Gastroesophageal sphincter (tissue), 4 donors: ENCODE measurements at regions not wholly inside any gene's neighbourhood (a gene's known extent, or its start where the extent isn't known, plus 50 kb on each side); places are given as distances from the start of the nearest gene placed in this dataset.

ENCODE experiments used
- ATAC-seq: fragments of 150-250 bp; one replicate; pipeline ENCODE4 v1.9.1; 2016; ENCODE audit warnings: mild to moderate bottlenecking, moderate library complexity
- H3K27ac ChIP-seq, 4 donors: fragments of 200-600 bp; sonication (generic) in 3 of 4; 1 replicate in 3 of 4; 2 replicates in 1 of 4; pipeline ENCODE4 v1.5.1; 2016 to 2019
- H3K27me3 ChIP-seq: fragments of 200-600 bp; sonication (generic); one replicate; pipeline ENCODE4 v1.5.1; 2019
- H3K36me3 ChIP-seq, 2 donors: fragments of 200-600 bp; sonication (generic); one replicate each; pipeline ENCODE4 v1.5.1; 2019; ENCODE audit warnings: control low read depth in 1 of 2
- H3K4me1 ChIP-seq, 3 donors: fragments of 200-600 bp; sonication (generic); 1 replicate in 2 of 3; 2 replicates in 1 of 3; pipeline ENCODE4 v1.5.1; 2016 to 2019; ENCODE audit warnings: control low read depth in 2 of 3
- H3K4me3 ChIP-seq, 2 donors: fragments of 200-600 bp; sonication (generic); one replicate each; pipeline ENCODE4 v1.5.1; 2019; ENCODE audit warnings: mild to moderate bottlenecking in 1 of 2, moderate library complexity in 1 of 2
- H3K9me3 ChIP-seq, 3 donors: fragments of 200-600 bp; sonication (generic); one replicate each; pipeline ENCODE4 v1.5.1; 2017 to 2019; ENCODE audit warnings: control low read depth in 2 of 3
- EP300 ChIP-seq: sonication (generic); formaldehyde crosslinking; IDR thresholded peaks from one replicate; pipeline ENCODE4 v1.6.1; 2017; ENCODE audit warnings: antibody characterized with exemption, mild to moderate bottlenecking
- POLR2A ChIP-seq, 2 donors: fragments of 450-650 bp; IDR thresholded peaks; one replicate each; pipeline ENCODE4 v1.6.1; 2017; ENCODE audit warnings: antibody characterized with exemption in 2 of 2, mild to moderate bottlenecking in 2 of 2, moderate library complexity in 1 of 2
- POLR2AphosphoS5 ChIP-seq: sonication (generic); formaldehyde crosslinking; IDR thresholded peaks from one replicate; pipeline ENCODE4 v1.6.1; 2017; ENCODE audit warnings: antibody characterized with exemption
- WGBS, 2 donors: methylation state at CpG; one replicate each; pipeline ENCODE4 v1.1.5; 2018; ENCODE audit warnings: low coverage in 1 of 2; 5-methylcytosine and 5-hydroxymethylcytosine counted together
- TF ChIP-seq, protein P1 (sequence below), 4 experiments: fragments of 200-600 bp in 2 of 4; fragments of 450-650 bp in 2 of 4; sonication (generic) in 1 of 4; IDR thresholded peaks; one replicate each; pipeline ENCODE4 v1.5.1; 2017 to 2019; ENCODE audit warnings: antibody characterized with exemption in 4 of 4, mild to moderate bottlenecking in 2 of 4, moderate library complexity in 2 of 4

DNA sequence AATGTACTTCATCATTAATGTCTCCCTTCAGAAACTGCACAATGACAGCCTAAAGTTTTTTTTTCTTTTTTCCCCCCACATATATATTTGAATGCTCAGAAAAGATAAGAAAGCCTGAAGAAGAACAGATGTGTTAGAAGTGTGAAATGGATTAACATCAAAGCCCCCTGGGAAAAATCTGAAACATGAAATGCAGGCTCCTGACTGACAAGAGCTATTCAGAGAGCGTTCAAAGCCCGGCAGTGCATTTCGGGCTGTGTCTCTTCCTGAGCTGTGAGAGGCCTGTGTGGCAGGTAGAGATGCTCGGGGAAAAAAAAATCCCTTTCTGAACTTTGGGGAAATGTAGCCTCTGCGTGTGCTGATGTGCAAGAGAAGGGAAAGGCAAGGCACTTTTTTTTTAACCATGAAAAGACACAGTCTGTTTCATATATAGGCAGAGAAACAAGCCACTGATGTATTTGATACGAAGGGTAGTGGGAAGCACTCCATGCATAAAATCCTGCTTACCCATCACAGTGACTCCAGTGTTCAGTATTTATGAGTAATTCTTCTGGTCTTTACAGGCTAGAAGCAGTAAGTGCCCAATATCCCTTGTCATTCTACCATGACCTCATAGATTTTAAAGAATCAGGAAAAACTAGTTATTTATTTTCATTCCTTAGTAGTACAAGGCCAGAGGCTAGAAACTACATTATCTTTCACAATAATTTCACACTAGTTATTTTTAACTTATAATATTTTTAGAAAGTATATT, 1574.2 kb upstream of the PIK3C3 start:
- Histone ChIP-seq H3K27me3 (no peaks in the 10 kb centered on the region), H3K27ac (no peak overlapping the region), H3K4me1 (no peaks in the 10 kb centered on the region), H3K9me3 (no peaks in the 10 kb centered on the region), H3K36me3 (no peaks in the 10 kb centered on the region), H3K4me3 (no peak overlapping the region)
- TF ChIP-seq POLR2A (IDR thresholded peaks at IDR 0.05) = no peak
- TF ChIP-seq EP300 = no peak
- TF ChIP-seq, protein P1, sequence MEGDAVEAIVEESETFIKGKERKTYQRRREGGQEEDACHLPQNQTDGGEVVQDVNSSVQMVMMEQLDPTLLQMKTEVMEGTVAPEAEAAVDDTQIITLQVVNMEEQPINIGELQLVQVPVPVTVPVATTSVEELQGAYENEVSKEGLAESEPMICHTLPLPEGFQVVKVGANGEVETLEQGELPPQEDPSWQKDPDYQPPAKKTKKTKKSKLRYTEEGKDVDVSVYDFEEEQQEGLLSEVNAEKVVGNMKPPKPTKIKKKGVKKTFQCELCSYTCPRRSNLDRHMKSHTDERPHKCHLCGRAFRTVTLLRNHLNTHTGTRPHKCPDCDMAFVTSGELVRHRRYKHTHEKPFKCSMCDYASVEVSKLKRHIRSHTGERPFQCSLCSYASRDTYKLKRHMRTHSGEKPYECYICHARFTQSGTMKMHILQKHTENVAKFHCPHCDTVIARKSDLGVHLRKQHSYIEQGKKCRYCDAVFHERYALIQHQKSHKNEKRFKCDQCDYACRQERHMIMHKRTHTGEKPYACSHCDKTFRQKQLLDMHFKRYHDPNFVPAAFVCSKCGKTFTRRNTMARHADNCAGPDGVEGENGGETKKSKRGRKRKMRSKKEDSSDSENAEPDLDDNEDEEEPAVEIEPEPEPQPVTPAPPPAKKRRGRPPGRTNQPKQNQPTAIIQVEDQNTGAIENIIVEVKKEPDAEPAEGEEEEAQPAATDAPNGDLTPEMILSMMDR (IDR thresholded peaks at IDR 0.05) = no peak
- TF ChIP-seq POLR2AphosphoS5 = no peak
- WGBS, 2 donors = 78 to 83% methylated on average over 3 to 6 of the region's 6 CpGs
- no peak for ATAC-seq

DNA sequence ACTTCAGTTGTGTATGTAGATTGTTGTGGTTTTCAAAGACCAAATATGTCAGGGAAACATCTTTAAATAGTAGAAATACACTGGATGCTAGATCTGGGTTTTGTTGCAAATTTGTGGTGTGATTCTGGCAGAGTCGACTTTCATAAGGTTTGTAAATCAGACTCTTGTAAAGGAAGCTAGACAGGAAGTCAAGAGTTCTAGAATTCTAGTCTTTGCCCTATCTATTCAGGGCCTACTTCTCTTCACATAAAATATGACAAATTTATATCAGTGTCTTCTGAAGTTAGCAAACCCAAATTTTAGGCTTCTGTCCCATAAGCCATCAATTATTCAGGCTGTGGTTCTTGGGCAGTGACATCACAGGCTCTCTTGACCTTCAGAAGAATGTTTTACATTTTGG, 1579.2 kb upstream of the PIK3C3 start:
- Histone ChIP-seq H3K36me3 (no peaks in the 10 kb centered on the region), H3K27ac (no peak overlapping the region), H3K4me3 (no peak overlapping the region), H3K4me1 (no peaks in the 10 kb centered on the region), H3K27me3 (no peaks in the 10 kb centered on the region), H3K9me3 (no peaks in the 10 kb centered on the region)
- ATAC-seq = no peak
- no peak for TF ChIP-seq POLR2AphosphoS5
- TF ChIP-seq, protein P1 (IDR thresholded peaks at IDR 0.05) = no peak
- TF ChIP-seq POLR2A (IDR thresholded peaks at IDR 0.05) = no peak
- no peak for TF ChIP-seq EP300
- 14 to 75% methylated on average over 1 of the region's 1 CpG for WGBS, 2 donors

DNA sequence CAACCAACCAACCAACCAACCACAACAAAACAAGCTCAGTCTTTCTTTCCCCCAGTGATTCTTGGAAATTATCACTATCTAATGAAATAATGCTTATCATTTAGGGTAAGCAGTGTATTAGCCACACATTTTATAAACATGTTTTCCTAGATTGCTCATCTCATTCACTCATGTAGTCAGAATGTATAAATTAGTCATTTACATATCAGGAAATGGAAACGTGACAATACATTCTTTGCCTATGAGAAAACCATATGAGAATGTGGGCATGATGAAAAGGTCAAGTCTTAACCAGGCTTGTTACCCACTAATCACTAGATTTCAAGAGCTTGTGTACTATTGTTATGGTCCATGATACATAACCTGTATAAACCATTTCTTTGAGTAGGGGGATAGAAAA, 1583.4 kb upstream of the PIK3C3 start:
- H3K9me3 ChIP-seq = no peaks in the 10 kb centered on the region
- no peak overlapping the region for H3K27ac ChIP-seq
- whole genome bisulfite sequencing, 2 donors = 25 to 60% methylated on average over 1 of the region's 1 CpG
- H3K36me3 ChIP-seq = no peaks in the 10 kb centered on the region
- H3K27me3 ChIP-seq = no peaks in the 10 kb centered on the region
- TF ChIP-seq POLR2A (IDR thresholded peaks at IDR 0.05) (no peak), EP300 (no peak), POLR2AphosphoS5 (no peak)
- TF ChIP-seq, protein P1 (IDR thresholded peaks at IDR 0.05) = no peak
- no peak overlapping the region for H3K4me3 ChIP-seq
- ATAC-seq = no peak
- no peaks in the 10 kb centered on the region for H3K4me1 ChIP-seq

DNA sequence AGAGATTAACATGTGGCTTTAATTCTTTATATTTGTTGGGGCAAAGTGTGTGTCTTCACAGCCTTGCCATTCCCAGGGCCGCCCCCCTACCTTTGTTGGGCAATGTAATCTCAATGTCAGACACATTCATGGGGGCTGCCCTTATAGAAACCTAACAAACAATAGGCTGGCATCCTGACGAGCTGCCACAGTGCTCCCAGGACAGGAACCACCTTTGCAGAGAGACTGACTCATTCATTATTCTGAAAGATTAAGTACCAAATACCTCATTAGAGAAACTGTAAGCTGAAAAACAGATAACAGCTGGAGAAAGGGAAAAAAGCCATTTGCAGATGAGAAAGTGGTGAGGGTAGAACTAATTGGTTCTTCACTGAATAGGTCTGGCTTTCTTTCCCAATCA, 1587.5 kb upstream of the PIK3C3 start:
- Histone ChIP-seq H3K27me3 (no peaks in the 10 kb centered on the region), H3K36me3 (no peaks in the 10 kb centered on the region), H3K9me3 (no peaks in the 10 kb centered on the region), H3K4me1 (no peaks in the 10 kb centered on the region), H3K27ac (no peak overlapping the region), H3K4me3 (no peak overlapping the region)
- ATAC-seq = no peak
- WGBS, 2 donors = 56% methylated on average over 2 of the region's 2 CpGs; no CpG with 5 or more reads in 1 of the 2 donors
- TF ChIP-seq EP300 = no peak
- TF ChIP-seq, protein P1 (IDR thresholded peaks at IDR 0.05) = no peak
- TF ChIP-seq POLR2A (IDR thresholded peaks at IDR 0.05) = no peak
- TF ChIP-seq POLR2AphosphoS5 = no peak

DNA sequence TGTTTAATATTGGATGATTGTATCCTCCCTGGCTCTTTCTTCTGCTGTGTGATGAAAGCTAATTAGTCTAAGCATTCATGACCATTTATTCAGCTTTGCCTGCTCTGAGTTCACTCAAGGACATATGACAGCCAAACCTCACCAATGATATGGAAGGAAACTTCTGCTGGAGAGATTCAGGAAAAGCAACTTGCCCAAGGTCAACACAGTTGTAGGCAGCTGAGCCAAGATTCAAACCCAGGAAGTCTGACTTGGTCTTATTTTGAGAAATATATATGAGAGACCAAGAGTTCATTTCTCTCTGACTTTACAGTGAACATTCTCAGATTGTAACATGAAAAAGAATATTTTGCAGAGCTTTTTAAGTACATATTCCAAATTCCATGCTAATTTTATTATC, 1588.5 kb upstream of the PIK3C3 start:
- Histone ChIP-seq H3K9me3 (no peaks in the 10 kb centered on the region), H3K36me3 (no peaks in the 10 kb centered on the region), H3K27me3 (no peaks in the 10 kb centered on the region), H3K4me1 (no peaks in the 10 kb centered on the region), H3K27ac (no peak overlapping the region), H3K4me3 (no peak overlapping the region)
- TF ChIP-seq, protein P1 (IDR thresholded peaks at IDR 0.05) = no peak
- TF ChIP-seq EP300 (no peak), POLR2A (IDR thresholded peaks at IDR 0.05) (no peak), POLR2AphosphoS5 (no peak)
- ATAC-seq = no peak
